ENCODE measurements at regions not wholly inside any gene's neighbourhood (a gene's known extent, or its start where the extent isn't known, plus 50 kb on each side); places are given as distances from the start of the nearest gene placed in this dataset.
"Not testable (repeated sequence)": the region's sequence is repeated elsewhere in the genome, so short reads cannot be mapped to it uniquely, and the experiment has no call there.

DNA sequence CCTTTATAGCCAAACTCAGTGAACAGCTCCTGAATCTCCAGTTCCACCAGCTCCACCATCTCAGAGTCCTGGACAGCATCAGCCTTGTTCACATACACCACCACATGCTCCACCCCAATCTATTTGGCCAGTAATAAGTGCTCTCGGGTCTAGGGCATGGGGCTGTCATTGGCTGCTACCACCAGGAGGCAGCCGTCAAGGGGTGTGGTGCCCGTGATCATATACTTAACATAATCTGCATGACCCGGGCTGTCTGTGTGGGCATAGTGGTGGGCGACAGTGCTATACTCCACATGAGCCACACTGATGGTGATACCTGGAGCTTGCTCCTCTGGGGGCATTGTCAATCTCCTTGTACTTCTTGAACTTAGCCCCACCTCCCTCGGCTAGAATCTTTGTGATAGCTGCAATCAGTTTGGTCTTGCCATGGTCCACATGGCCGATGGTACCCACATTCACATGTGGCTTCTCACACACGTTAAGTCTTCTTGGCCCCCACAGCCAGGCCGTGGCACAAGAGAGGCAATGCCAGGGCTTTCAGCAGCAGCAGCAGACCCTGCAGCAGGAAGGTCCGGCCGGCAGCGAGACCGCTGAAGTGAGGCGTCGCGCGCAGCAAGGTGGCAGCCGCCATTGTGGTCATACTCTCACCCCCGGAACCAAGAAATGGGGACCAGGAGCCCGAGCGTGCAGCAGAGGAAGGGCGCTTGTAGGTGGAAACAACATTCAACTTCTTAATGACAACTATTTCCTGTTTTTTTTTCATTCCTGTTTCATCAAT is 210.3 kb upstream of the WSB1 start:
- H3K4me3 Mint-ChIP-seq (ENCODE audit: unreplicated experiment) = no peak overlapping the region

DNA sequence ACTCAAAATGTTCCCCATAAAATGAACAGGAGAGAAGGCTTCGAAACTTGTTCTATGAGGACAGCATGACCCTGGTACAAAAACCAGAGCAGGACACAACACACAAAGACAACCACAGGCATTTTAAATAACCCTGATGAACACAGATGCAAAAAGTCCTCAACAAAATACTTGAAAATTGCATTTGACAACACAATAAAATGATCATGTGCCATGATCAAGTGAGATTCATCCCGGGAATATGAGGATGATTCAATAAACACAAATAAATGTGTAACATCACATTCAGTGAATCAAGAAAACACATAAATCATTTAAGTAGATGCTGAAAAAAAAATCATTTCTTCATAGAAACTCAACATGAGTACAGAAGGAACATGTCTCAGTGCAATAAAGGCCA is 208.4 kb upstream of the WSB1 start:
- Mint-ChIP-seq H3K27me3 (ENCODE audit: unreplicated experiment) (peaks cover 16% of the 10 kb centered on the region), H3K4me3 (ENCODE audit: unreplicated experiment) (no peak overlapping the region), H3K9me3 (ENCODE audit: unreplicated experiment) (peaks cover 40% of the 10 kb centered on the region), H3K36me3 (ENCODE audit: low read depth, unreplicated experiment) (peaks cover 12% of the 10 kb centered on the region), H3K4me1 (ENCODE audit: unreplicated experiment) (no peaks in the 10 kb centered on the region), H3K27ac (ENCODE audit: unreplicated experiment) (no peak overlapping the region)
- TF ChIP-seq, protein P1, sequence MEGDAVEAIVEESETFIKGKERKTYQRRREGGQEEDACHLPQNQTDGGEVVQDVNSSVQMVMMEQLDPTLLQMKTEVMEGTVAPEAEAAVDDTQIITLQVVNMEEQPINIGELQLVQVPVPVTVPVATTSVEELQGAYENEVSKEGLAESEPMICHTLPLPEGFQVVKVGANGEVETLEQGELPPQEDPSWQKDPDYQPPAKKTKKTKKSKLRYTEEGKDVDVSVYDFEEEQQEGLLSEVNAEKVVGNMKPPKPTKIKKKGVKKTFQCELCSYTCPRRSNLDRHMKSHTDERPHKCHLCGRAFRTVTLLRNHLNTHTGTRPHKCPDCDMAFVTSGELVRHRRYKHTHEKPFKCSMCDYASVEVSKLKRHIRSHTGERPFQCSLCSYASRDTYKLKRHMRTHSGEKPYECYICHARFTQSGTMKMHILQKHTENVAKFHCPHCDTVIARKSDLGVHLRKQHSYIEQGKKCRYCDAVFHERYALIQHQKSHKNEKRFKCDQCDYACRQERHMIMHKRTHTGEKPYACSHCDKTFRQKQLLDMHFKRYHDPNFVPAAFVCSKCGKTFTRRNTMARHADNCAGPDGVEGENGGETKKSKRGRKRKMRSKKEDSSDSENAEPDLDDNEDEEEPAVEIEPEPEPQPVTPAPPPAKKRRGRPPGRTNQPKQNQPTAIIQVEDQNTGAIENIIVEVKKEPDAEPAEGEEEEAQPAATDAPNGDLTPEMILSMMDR (IDR thresholded peaks at IDR 0.05; ENCODE audit: unreplicated experiment) = no peak
- DNase-seq (ENCODE audit: low spot score) = no peak

More for the DNA sequence above, 210.3 kb upstream of the WSB1 start:
- Mint-ChIP-seq H3K27ac (ENCODE audit: unreplicated experiment) (no peak overlapping the region), H3K27me3 (ENCODE audit: unreplicated experiment) (peaks cover 11% of the 10 kb centered on the region), H3K36me3 (ENCODE audit: low read depth, unreplicated experiment) (peaks cover 8% of the 10 kb centered on the region), H3K4me1 (ENCODE audit: unreplicated experiment) (no peaks in the 10 kb centered on the region), H3K9me3 (ENCODE audit: unreplicated experiment) (peaks cover 31% of the 10 kb centered on the region)
- TF ChIP-seq, protein P1 (IDR thresholded peaks at IDR 0.05; ENCODE audit: unreplicated experiment) = no peak
- DNase-seq (ENCODE audit: low spot score) = no peak

- peaks cover 20% of the 10 kb centered on the region for H3K27me3 Mint-ChIP-seq (ENCODE audit: unreplicated experiment)
- H3K4me3 Mint-ChIP-seq (ENCODE audit: unreplicated experiment) = no peak overlapping the region
- peaks cover 46% of the 10 kb centered on the region for H3K9me3 Mint-ChIP-seq (ENCODE audit: unreplicated experiment)
- no peaks in the 10 kb centered on the region for H3K4me1 Mint-ChIP-seq (ENCODE audit: unreplicated experiment)
- no peak overlapping the region for H3K27ac Mint-ChIP-seq (ENCODE audit: unreplicated experiment)
- no peak for DNase-seq (ENCODE audit: low spot score)
- H3K36me3 Mint-ChIP-seq (ENCODE audit: low read depth, unreplicated experiment) = peaks cover 15% of the 10 kb centered on the region
- TF ChIP-seq, protein P1 (IDR thresholded peaks at IDR 0.05; ENCODE audit: unreplicated experiment) = no peak
Measured at GRCh38 chr17:27086526-27086925, 207.4 kb upstream of the WSB1 start.

- TF ChIP-seq, protein P1 (IDR thresholded peaks at IDR 0.05; ENCODE audit: unreplicated experiment) = no peak
- Mint-ChIP-seq H3K27ac (ENCODE audit: unreplicated experiment) (no peak overlapping the region), H3K4me3 (ENCODE audit: unreplicated experiment) (peak overlapping the region; percentile 37), H3K4me1 (ENCODE audit: unreplicated experiment) (no peaks in the 10 kb centered on the region), H3K9me3 (ENCODE audit: unreplicated experiment) (peaks cover 44% of the 10 kb centered on the region), H3K27me3 (ENCODE audit: unreplicated experiment) (peaks cover 19% of the 10 kb centered on the region), H3K36me3 (ENCODE audit: low read depth, unreplicated experiment) (peaks cover 18% of the 10 kb centered on the region)
- DNase-seq (ENCODE audit: low spot score) = no peak
Measured at GRCh38 chr17:27087935-27088766, 205.8 kb upstream of the WSB1 start.

DNA sequence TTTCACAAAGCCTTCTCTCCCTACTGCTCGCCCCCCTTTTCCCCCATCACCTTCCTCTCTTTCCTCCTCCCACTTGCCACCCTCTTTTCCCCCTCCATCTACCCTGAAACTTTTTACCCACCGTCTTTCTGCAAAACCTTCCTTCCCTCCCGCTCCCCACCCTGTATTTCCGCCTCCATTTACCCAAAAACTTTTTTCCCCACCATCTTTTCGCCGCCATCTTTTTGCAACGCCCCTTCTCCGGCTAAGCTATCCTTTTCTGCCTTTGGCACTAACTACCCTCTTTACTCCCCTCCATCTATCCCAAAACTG is 205.2 kb upstream of the WSB1 start:
- Mint-ChIP-seq H3K9me3 (ENCODE audit: unreplicated experiment) (peaks cover 38% of the 10 kb centered on the region), H3K27ac (ENCODE audit: unreplicated experiment) (no peak overlapping the region), H3K27me3 (ENCODE audit: unreplicated experiment) (peaks cover 19% of the 10 kb centered on the region), H3K4me3 (ENCODE audit: unreplicated experiment) (no peak overlapping the region), H3K36me3 (ENCODE audit: low read depth, unreplicated experiment) (peaks cover 18% of the 10 kb centered on the region), H3K4me1 (ENCODE audit: unreplicated experiment) (no peaks in the 10 kb centered on the region)
- no peak for DNase-seq (ENCODE audit: low spot score)
- TF ChIP-seq, protein P1 (IDR thresholded peaks at IDR 0.05; ENCODE audit: unreplicated experiment) = no peak

DNA sequence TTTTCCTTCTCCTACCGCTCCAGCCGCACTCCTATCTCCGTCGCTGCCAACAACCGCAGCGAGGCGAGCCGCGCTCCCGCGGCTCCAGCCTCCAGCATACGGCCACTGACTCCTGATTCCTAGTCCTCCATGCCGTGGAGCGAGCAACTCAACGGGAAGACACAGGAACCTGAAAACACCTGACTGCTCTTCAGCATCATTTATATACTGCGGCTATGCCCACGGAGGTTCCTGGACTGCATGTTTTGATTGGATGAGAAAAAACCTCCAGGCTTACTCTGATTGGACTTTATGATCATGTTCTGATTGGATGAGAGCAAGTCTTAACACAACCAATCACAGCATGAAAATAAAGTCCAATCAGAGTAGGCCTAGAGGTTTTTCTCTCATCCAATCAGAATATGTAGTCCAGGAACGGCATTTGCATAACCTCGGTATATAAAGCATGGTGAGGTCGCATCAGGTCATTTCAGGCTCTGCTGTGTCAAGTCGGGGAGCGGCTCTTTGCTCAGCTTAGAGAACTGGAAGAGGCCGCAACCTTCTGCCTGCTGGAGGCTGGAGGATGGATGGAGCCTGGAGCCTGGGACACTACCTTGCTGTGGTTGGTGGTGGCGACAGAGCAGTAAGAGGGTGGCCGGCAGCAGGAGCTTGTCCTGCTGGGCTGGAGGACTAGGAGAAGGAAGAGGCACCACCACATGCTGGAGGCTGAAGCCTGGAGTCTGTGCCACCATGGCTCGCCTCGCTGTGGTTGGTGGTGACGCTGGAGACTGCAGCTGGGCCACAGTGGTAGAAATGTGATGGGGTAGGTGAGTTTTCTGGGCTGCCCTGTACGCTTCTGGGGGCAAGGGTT is 204.6 kb upstream of the WSB1 start:
- peaks cover 33% of the 10 kb centered on the region for H3K9me3 Mint-ChIP-seq (ENCODE audit: unreplicated experiment)

More for the DNA sequence above, 204.6 kb upstream of the WSB1 start:
- H3K27ac Mint-ChIP-seq (ENCODE audit: unreplicated experiment); DNase-seq (ENCODE audit: low spot score); H3K4me1 Mint-ChIP-seq (ENCODE audit: unreplicated experiment); H3K4me3 Mint-ChIP-seq (ENCODE audit: unreplicated experiment): not testable (repeated sequence)
- Mint-ChIP-seq H3K36me3 (ENCODE audit: low read depth, unreplicated experiment) (peaks cover 18% of the 10 kb centered on the region), H3K27me3 (ENCODE audit: unreplicated experiment) (peaks cover 19% of the 10 kb centered on the region)
